GM21367 (cell line): ENCODE measurements at regions not wholly inside any gene's neighbourhood (a gene's known extent, or its start where the extent isn't known, plus 50 kb on each side); places are given as distances from the start of the nearest gene placed in this dataset.

Experiments
- ATAC-seq: cut with Tn5 transposase; IDR thresholded peaks from one replicate; pipeline ENCODE4 v1.9.1; 2021; ENCODE audit not compliant: unreplicated experiment

GRCh38 chr14:38904959-38905358 is 198.1 kb downstream of the SEC23A start:
- ATAC-seq, result no peak

- ATAC-seq, result no peak
Observed at GRCh38 chr14:38901791-38902190, 201.2 kb downstream of the SEC23A start.

- no peak for ATAC-seq
Observed at GRCh38 chr14:38900887-38901286, 202.1 kb downstream of the SEC23A start.

GRCh38 chr14:38887696-38888095 is 215.3 kb downstream of the SEC23A start:
- ATAC-seq, result no peak

- no peak for ATAC-seq
Observed at GRCh38 chr14:38884109-38884508, 218.9 kb downstream of the SEC23A start.

GRCh38 chr14:38883127-38883526 is 219.9 kb downstream of the SEC23A start:
- no peak for ATAC-seq

- no peak for ATAC-seq
Observed at GRCh38 chr14:38882533-38882932, 220.5 kb downstream of the SEC23A start.

- no peak for ATAC-seq
Observed at GRCh38 chr14:38880643-38881524, 222.2 kb downstream of the SEC23A start.

GRCh38 chr14:38877744-38878388 is 225.2 kb downstream of the SEC23A start:
- no peak for ATAC-seq

- no peak for ATAC-seq
Observed at GRCh38 chr14:38874721-38875120, 228.3 kb downstream of the SEC23A start.

GRCh38 chr14:38873941-38874612 is 229.0 kb downstream of the SEC23A start:
- no peak for ATAC-seq

GRCh38 chr14:38870296-38870836 is 232.7 kb downstream of the SEC23A start:
- no peak for ATAC-seq

- no peak for ATAC-seq
Observed at GRCh38 chr14:38868399-38869290, 234.4 kb downstream of the SEC23A start.

GRCh38 chr14:38867561-38868150 is 235.4 kb downstream of the SEC23A start:
- ATAC-seq, result peak; percentile 95

- ATAC-seq, result no peak
Observed at GRCh38 chr14:38866461-38866860, 236.6 kb downstream of the SEC23A start.

- no peak for ATAC-seq
Observed at GRCh38 chr14:38862366-38862765, 240.7 kb downstream of the SEC23A start.

GRCh38 chr14:38860530-38860929 is 242.5 kb downstream of the SEC23A start:
- ATAC-seq, result no peak

GRCh38 chr14:38856798-38857197 is 246.2 kb downstream of the SEC23A start:
- no peak for ATAC-seq

- no peak for ATAC-seq
Observed at GRCh38 chr14:38855513-38855912, 247.5 kb downstream of the SEC23A start.

GRCh38 chr14:38851111-38851510 is 251.9 kb downstream of the SEC23A start:
- no peak for ATAC-seq
